G401 (cell line): ENCODE measurements at regions not wholly inside any gene's neighbourhood (a gene's known extent, or its start where the extent isn't known, plus 50 kb on each side); places are given as distances from the start of the nearest gene placed in this dataset.

Experiments used
- DNase-seq: peaks from one replicate; pipeline ENCODE4 v3.0.0-alpha.2; 2015; ENCODE audit warnings: low spot score
- in situ Hi-C: cut with HindIII; loops from 2 replicates; pipeline ENCODE4 v1.10.0; 2016; ENCODE audit warnings: low sequenced_read_pairs, mixed read lengths

GRCh38 chr15:31752065-31752762, 278.1 kb upstream of the CHRNA7 start:
- DNase-seq = no peak
- in situ Hi-C loops = no loop called here

- no peak for DNase-seq
- in situ Hi-C loops = no loop called here
Observed at GRCh38 chr15:31752905-31753304, 277.4 kb upstream of the CHRNA7 start.

GRCh38 chr15:31758126-31758525, 272.2 kb upstream of the CHRNA7 start:
- DNase-seq = peak; percentile 97
- in situ Hi-C loops = no loop called here

- DNase-seq = no peak
- in situ Hi-C loops = no loop called here
Observed at GRCh38 chr15:31768055-31768454, 262.3 kb upstream of the CHRNA7 start.

- DNase-seq = peak; percentile 58
- in situ Hi-C loops = no loop called here
Observed at GRCh38 chr15:31774045-31774444, 256.3 kb upstream of the CHRNA7 start.

GRCh38 chr15:31776039-31776438, 254.3 kb upstream of the CHRNA7 start:
- peak; percentile 57 for DNase-seq
- in situ Hi-C loops = no loop called here

- in situ Hi-C loops = no loop called here
- no peak for DNase-seq
Observed at GRCh38 chr15:31781261-31781660, 249.1 kb upstream of the CHRNA7 start.

- no peak for DNase-seq
- in situ Hi-C loops = no loop called here
Observed at GRCh38 chr15:31782016-31782783, 248.1 kb upstream of the CHRNA7 start.

- DNase-seq = no peak
- in situ Hi-C loops = no loop called here
Observed at GRCh38 chr15:31782951-31783350, 247.4 kb upstream of the CHRNA7 start.

- no peak for DNase-seq
- in situ Hi-C loops = no loop called here
Observed at GRCh38 chr15:31786360-31786759, 244.0 kb upstream of the CHRNA7 start.

- in situ Hi-C loops = no loop called here
- DNase-seq = no peak
Observed at GRCh38 chr15:31788104-31788503, 242.2 kb upstream of the CHRNA7 start.

GRCh38 chr15:31792611-31793199, 237.6 kb upstream of the CHRNA7 start:
- in situ Hi-C loops = no loop called here
- DNase-seq = no peak

- in situ Hi-C loops = no loop called here
Observed at GRCh38 chr15:31799319-31799714, 231.0 kb upstream of the CHRNA7 start.

GRCh38 chr15:31799715-31800321, 230.5 kb upstream of the CHRNA7 start:
- DNase-seq = peak; percentile 88
- in situ Hi-C loops = no loop called here

More at GRCh38 chr15:31799319-31799714, 231.0 kb upstream of the CHRNA7 start:
- DNase-seq = no peak

GRCh38 chr15:31801152-31801551, 229.2 kb upstream of the CHRNA7 start:
- peak; percentile 79 for DNase-seq
- in situ Hi-C loops = no loop called here

GRCh38 chr15:31802761-31803160, 227.6 kb upstream of the CHRNA7 start:
- no peak for DNase-seq
- in situ Hi-C loops = no loop called here

- no peak for DNase-seq
- in situ Hi-C loops = no loop called here
Observed at GRCh38 chr15:31803388-31803884, 226.9 kb upstream of the CHRNA7 start.

GRCh38 chr15:31805090-31805662, 225.1 kb upstream of the CHRNA7 start:
- peak; percentile 66 for DNase-seq
- in situ Hi-C loops = no loop called here

GRCh38 chr15:31806106-31806505, 224.2 kb upstream of the CHRNA7 start:
- in situ Hi-C loops = no loop called here

More at GRCh38 chr15:31806106-31806505, 224.2 kb upstream of the CHRNA7 start:
- no peak for DNase-seq
